T-cell (primary cell): ENCODE measurements at regions not wholly inside any gene's neighbourhood (a gene's known extent, or its start where the extent isn't known, plus 50 kb on each side); places are given as distances from the start of the nearest gene placed in this dataset.

Experiments used
- ATAC-seq, 4 experiments: fragments of 200-7000 bp in 3 of 4; fragments of 150-1000 bp in 1 of 4; cut with Tn5 transposase; replicated peaks in 1 of 4; 1 replicate in 3 of 4; 2 replicates in 1 of 4; pipeline ENCODE4 v1.10.0; 2021; ENCODE audit warnings: moderate library complexity in 3 of 4, mild to moderate bottlenecking in 2 of 4, moderate number of reproducible peaks in 1 of 4
- CTCF ChIA-PET, 2 donors: fragments of 300-600 bp; sonication (Branson Sonifier 250); formaldehyde crosslinking; loops; one replicate each; lab custom pipeline; 2022; ENCODE audit warnings: antibody characterized with exemption in 2 of 2; lab: Charles Lee
- POLR2A ChIA-PET, 2 donors: fragments of 300-600 bp; sonication (Branson Sonifier 250); formaldehyde crosslinking; loops; one replicate each; lab custom pipeline; 2022; ENCODE audit warnings: antibody characterized with exemption in 2 of 2; lab: Charles Lee
- DNase-seq, 35 experiments: peaks; one replicate each; pipeline versions ENCODE4 v3.0.0 to v3.0.0-alpha.2; 2013 to 2023
- H3K27ac ChIP-seq: one replicate; pipeline ENCODE4 v1.5.1; 2013; ENCODE audit warnings: low read length
- H3K27me3 ChIP-seq, 2 experiments: replicated peaks in 1 of 2; 1 replicate in 1 of 2; 2 replicates in 1 of 2; pipeline versions ENCODE4 v1.6.1 to v1.7.0; 2013; ENCODE audit warnings: low read length in 1 of 2, mixed read lengths in 1 of 2; ENCODE audit not compliant: control insufficient read depth in 2 of 2, insufficient read depth in 2 of 2; ENCODE audit errors: extremely low read depth in 1 of 2
- H3K36me3 ChIP-seq, 2 donors: 1 replicate in 1 of 2; 2 replicates in 1 of 2; pipeline versions ENCODE4 v1.6.1 to v1.7.0; 2013; ENCODE audit warnings: low read length in 1 of 2; ENCODE audit not compliant: control insufficient read depth in 2 of 2, insufficient read depth in 1 of 2; ENCODE audit errors: extremely low read depth in 1 of 2
- H3K4me1 ChIP-seq, 2 experiments: 1 replicate in 1 of 2; 2 replicates in 1 of 2; pipeline versions ENCODE4 v1.6.1 to v1.7.0; 2013; ENCODE audit warnings: low read length in 2 of 2, mixed read lengths in 1 of 2; ENCODE audit not compliant: insufficient read depth in 2 of 2, control insufficient read depth in 1 of 2; ENCODE audit errors: extremely low read depth in 1 of 2
- H3K4me3 ChIP-seq, 2 donors: 1 replicate in 1 of 2; 2 replicates in 1 of 2; pipeline versions ENCODE4 v1.5.1 to v1.7.0; 2013; ENCODE audit warnings: mild to moderate bottlenecking in 2 of 2, low read length in 1 of 2, moderate library complexity in 1 of 2; ENCODE audit not compliant: control insufficient read depth in 1 of 2; ENCODE audit errors: extremely low read depth in 1 of 2
- H3K9me3 ChIP-seq: 2 replicates; pipeline ENCODE4 v1.7.0; 2013
- H3K27ac Mint-ChIP-seq, 2 donors: one replicate each; pipeline ENCODE4 v1.8.0; 2020 to 2021; ENCODE audit warnings: mild to moderate bottlenecking in 2 of 2, mixed read lengths in 2 of 2
- H3K27me3 Mint-ChIP-seq, 2 donors: one replicate each; pipeline ENCODE4 v1.8.0; 2021 to 2022; ENCODE audit warnings: mixed read lengths in 2 of 2
- H3K36me3 Mint-ChIP-seq: one replicate; pipeline ENCODE4 v1.8.0; 2021; ENCODE audit warnings: mixed read lengths
- H3K4me1 Mint-ChIP-seq, 3 donors: one replicate each; pipeline ENCODE4 v1.8.0; 2020 to 2022; ENCODE audit warnings: mixed read lengths in 3 of 3, mild to moderate bottlenecking in 1 of 3
- H3K4me3 Mint-ChIP-seq, 3 donors: one replicate each; pipeline ENCODE4 v1.8.0; 2020 to 2022; ENCODE audit warnings: mild to moderate bottlenecking in 3 of 3, mixed read lengths in 3 of 3, moderate library complexity in 3 of 3
- H3K9me3 Mint-ChIP-seq, 3 donors: one replicate each; pipeline ENCODE4 v1.8.0; 2020 to 2022; ENCODE audit warnings: mixed read lengths in 3 of 3
- WGBS: methylation state at CpG from one replicate; pipeline ENCODE4 v1.1.5; 2013; ENCODE audit warnings: missing lambda C conversion rate; ENCODE audit not compliant: insufficient coverage; 5-methylcytosine and 5-hydroxymethylcytosine counted together

DNA sequence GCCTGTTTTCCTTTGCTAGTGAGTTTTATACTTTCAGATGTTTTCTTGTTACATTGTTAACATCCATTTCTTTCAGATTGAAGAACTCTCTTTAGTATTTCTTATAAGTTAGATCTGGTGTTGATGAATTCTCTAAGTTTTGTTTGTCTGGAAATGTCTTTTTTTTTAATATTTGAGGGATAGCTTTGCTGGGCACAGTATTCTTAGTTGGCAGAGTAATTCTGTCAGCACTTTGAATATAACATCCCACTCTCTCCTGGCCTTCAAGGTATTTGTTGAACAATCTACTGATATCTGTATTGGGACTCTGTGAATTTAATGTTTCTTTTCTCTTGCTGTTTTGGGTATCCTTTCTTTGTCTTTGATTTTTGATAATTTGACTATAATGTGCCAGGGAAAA lies 79.4 kb upstream of the UST start:
- DNase-seq (no peak), ATAC-seq (no peak)
- H3K9me3 Mint-ChIP-seq: peaks cover 8 to 36% (median 34%) of the 10 kb centered on the region in 3 donors
- no peaks in the 10 kb centered on the region for H3K4me1 ChIP-seq
- H3K9me3 ChIP-seq: no peaks in the 10 kb centered on the region
- no peak overlapping the region for H3K27ac Mint-ChIP-seq
- no peak overlapping the region for H3K4me3 ChIP-seq
- H3K4me1 Mint-ChIP-seq: peaks cover 0 to 2% (median 0%) of the 10 kb centered on the region in 3 donors
- no peaks in the 10 kb centered on the region for H3K36me3 ChIP-seq
- no peak overlapping the region for H3K4me3 Mint-ChIP-seq
- no peak overlapping the region for H3K27ac ChIP-seq
- POLR2A ChIA-PET: no interaction called here
- peaks cover 9% of the 10 kb centered on the region for H3K36me3 Mint-ChIP-seq
- peaks cover 0 to 10% of the 10 kb centered on the region in 2 experiments for H3K27me3 ChIP-seq
- CTCF ChIA-PET: no interaction called here
- no peaks in the 10 kb centered on the region for H3K27me3 Mint-ChIP-seq

DNA sequence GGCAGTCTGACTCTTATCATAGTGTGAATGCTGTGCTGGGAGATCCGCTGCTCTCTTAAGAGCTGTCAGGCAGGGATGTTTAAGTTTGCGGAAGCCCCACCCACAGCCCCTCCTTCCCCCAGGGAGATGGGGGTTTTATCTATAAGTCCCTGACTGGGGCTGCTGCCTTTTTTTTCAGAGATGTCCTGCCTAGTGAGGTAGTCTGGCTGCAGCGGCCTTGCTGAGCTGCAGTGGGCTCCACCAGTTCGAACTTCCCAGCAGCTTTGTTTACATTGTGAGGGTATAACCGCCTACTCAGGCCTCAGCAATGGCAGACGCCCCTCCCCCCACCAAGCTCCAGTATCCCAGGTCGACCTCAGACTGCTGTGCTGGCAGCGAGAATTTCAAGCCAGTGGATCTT lies 75.7 kb upstream of the UST start:
- DNase-seq: no peak
- H3K36me3 Mint-ChIP-seq: peaks cover 9% of the 10 kb centered on the region
- Histone ChIP-seq H3K27ac (no peak overlapping the region), H3K4me1 (no peaks in the 10 kb centered on the region), H3K27me3 (peaks cover 0 to 10% of the 10 kb centered on the region in 2 experiments), H3K4me3 (no peak overlapping the region), H3K36me3 (no peaks in the 10 kb centered on the region), H3K9me3 (peaks cover 3% of the 10 kb centered on the region)
- no peak overlapping the region for H3K27ac Mint-ChIP-seq
- H3K9me3 Mint-ChIP-seq: peaks cover 16 to 46% (median 30%) of the 10 kb centered on the region in 3 donors
- no peak for ATAC-seq
- WGBS: 83% methylated on average over 2 of the region's 8 CpGs
- ChIA-PET CTCF (no interaction called here), POLR2A (no interaction called here)
- peaks cover 0 to 2% (median 0%) of the 10 kb centered on the region in 3 donors for H3K4me1 Mint-ChIP-seq
- peaks cover 1 to 5% of the 10 kb centered on the region in 2 donors for H3K27me3 Mint-ChIP-seq
- no peak overlapping the region for H3K4me3 Mint-ChIP-seq

DNA sequence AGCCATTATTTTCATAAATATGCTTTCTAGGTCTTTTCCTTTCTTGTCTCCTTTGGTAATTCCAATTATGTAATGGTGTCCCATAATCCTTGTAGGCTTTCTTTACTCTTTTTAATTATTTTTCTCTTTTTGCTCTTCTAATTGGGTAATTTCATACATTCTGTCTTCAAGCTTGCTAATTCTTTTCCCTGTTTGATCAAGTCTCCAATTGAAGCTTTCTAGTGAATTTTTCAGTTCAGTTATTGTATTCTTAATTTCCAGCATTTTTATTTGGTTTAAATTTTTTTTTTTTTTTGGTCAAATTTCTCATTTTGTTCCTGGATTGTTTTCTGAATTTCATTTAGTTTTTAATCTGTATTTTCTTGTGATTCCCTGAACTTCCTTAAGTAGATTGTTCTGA lies 74.9 kb upstream of the UST start:
- Mint-ChIP-seq H3K9me3 (peaks cover 9 to 43% (median 23%) of the 10 kb centered on the region in 3 donors), H3K36me3 (peaks cover 6% of the 10 kb centered on the region), H3K27ac (no peak overlapping the region), H3K4me3 (no peak overlapping the region), H3K27me3 (peaks cover 5% of the 10 kb centered on the region in 2 donors), H3K4me1 (peaks cover 0 to 2% (median 0%) of the 10 kb centered on the region in 3 donors)
- H3K36me3 ChIP-seq: no peaks in the 10 kb centered on the region
- POLR2A ChIA-PET: no interaction called here
- peaks cover 3% of the 10 kb centered on the region for H3K9me3 ChIP-seq
- H3K4me1 ChIP-seq: no peaks in the 10 kb centered on the region
- H3K27ac ChIP-seq: no peak overlapping the region
- no peak for ATAC-seq
- no peak overlapping the region for H3K4me3 ChIP-seq
- peaks cover 0 to 10% of the 10 kb centered on the region in 2 experiments for H3K27me3 ChIP-seq
- CTCF ChIA-PET: interaction anchor here in 1 of 2 donors (0.7 kb wide), 1 partner anchor 1902 kb away, joined by 3 read pairs; no protein-coding TSS in a partner anchor
- DNase-seq: no peak

DNA sequence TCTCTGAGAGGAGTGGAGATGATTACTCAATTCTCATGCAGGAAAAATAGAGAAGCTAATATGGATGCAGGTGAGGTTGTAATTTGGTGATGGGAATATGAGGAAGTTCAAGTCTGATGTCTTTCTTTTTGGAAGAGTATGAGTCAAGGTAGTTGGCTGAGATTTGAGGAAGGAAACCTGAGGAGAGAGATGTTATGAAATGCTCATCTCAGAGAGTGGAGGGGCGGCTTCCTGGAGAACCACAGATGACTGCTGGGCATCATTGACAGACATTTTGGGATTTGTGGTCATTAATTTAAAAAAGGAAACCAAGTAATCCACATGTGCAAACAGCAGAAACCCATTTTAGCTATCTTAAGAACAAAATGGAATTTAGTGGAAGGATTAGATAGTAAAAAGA lies 72.5 kb upstream of the UST start:
- H3K27me3 Mint-ChIP-seq: peaks cover 14 to 20% of the 10 kb centered on the region in 2 donors
- no peaks in the 10 kb centered on the region for H3K36me3 Mint-ChIP-seq
- no CpG with 5 or more reads among the region's 1 CpG for WGBS
- H3K4me3 ChIP-seq: no peak overlapping the region
- H3K4me3 Mint-ChIP-seq: no peak overlapping the region
- H3K9me3 ChIP-seq: peaks cover 3% of the 10 kb centered on the region
- no peaks in the 10 kb centered on the region for H3K36me3 ChIP-seq
- H3K4me1 ChIP-seq: no peaks in the 10 kb centered on the region
- peaks cover 8 to 30% (median 10%) of the 10 kb centered on the region in 3 donors for H3K9me3 Mint-ChIP-seq
- H3K27me3 ChIP-seq: peaks cover 0 to 14% of the 10 kb centered on the region in 2 experiments
- ChIA-PET POLR2A (interaction anchor here in 1 of 2 donors (0.6 kb wide), 1 partner anchor 1277 kb away, joined by 3 read pairs; no protein-coding TSS in a partner anchor), CTCF (no interaction called here)
- H3K27ac Mint-ChIP-seq: no peak overlapping the region
- no peak for ATAC-seq
- DNase-seq: no peak
- no peak overlapping the region for H3K27ac ChIP-seq
- H3K4me1 Mint-ChIP-seq: peaks cover 0 to 2% (median 0%) of the 10 kb centered on the region in 3 donors

DNA sequence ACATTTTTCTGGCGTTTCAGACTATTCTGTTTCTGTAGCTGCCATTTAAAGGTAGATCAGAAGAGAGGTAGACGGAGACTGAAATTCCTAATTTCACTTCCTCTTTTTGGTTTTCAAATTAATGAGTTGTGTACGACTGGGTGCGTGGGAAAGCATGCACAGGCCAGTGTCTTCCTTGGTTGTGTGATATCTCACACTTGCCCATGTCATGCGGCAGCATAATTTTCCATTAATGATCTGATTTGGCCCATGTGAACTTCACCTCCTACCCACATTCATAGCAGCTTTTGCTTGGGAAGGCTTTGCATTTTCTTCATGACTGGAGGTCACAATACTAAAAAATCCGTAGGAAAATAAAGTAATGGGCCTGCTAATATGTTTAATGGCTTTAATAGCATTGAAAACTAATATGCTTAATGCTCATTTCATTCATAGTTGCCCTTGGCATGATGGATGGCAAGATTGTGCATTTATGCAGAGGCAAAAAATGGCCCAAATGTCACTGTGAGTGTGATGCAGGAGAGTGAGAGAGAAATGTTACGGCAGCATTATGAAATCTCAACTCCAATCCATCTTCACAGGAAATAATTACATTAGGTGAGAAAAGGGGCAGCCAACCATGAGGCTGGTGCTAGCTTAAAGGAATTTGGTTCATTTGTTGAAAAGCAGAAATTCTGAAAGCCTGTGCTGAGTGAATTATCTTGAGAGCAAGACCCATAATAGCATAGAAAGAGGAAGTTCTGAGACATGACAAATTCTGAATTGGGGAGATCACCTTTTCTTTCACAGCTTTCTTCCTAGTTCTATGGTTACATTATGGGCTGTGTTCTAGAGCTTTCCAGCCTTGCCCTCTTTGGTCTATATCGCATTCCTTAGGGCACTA lies 69.0 kb upstream of the UST start:
- Histone ChIP-seq H3K27me3 (peaks cover 0 to 10% of the 10 kb centered on the region in 2 experiments), H3K27ac (no peak overlapping the region), H3K4me1 (no peaks in the 10 kb centered on the region), H3K4me3 (no peak overlapping the region), H3K9me3 (no peaks in the 10 kb centered on the region), H3K36me3 (no peaks in the 10 kb centered on the region)
- DNase-seq: no peak
- Mint-ChIP-seq H3K4me3 (no peak overlapping the region), H3K27ac (no peak overlapping the region), H3K4me1 (peaks cover 0 to 1% (median 1%) of the 10 kb centered on the region in 3 donors), H3K27me3 (peaks cover 19 to 25% of the 10 kb centered on the region in 2 donors), H3K9me3 (peaks cover 3 to 16% (median 8%) of the 10 kb centered on the region in 3 donors), H3K36me3 (no peaks in the 10 kb centered on the region)
- WGBS: no CpG with 5 or more reads among the region's 8 CpGs
- ATAC-seq: no peak
- ChIA-PET POLR2A (no interaction called here), CTCF (no interaction called here)

DNA sequence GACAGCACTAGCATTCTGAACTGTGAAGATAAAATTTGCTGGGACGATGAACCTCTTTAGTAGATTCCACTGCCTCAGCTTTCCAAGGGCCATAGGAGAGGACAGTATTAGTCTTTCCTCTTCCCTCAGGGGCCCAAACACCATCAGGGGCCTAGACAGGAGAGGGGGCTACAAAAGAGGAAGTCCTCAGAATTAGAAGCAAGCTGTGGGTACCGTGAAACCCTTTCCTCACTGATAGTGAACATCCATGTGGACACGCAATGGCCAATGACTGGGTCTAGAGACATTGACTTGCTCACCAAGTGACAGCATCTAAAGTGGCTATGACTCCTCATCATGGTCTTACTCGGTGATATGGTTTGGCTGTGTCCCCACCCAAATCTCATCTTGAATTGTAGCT lies 68.1 kb upstream of the UST start:
- CTCF ChIA-PET: no interaction called here
- H3K36me3 Mint-ChIP-seq: no peaks in the 10 kb centered on the region
- Histone ChIP-seq H3K9me3 (no peaks in the 10 kb centered on the region), H3K27me3 (peaks cover 0 to 10% of the 10 kb centered on the region in 2 experiments), H3K27ac (no peak overlapping the region), H3K36me3 (no peaks in the 10 kb centered on the region), H3K4me3 (no peak overlapping the region), H3K4me1 (no peaks in the 10 kb centered on the region)
- H3K9me3 Mint-ChIP-seq: peaks cover 0 to 7% (median 3%) of the 10 kb centered on the region in 3 donors
- no peak overlapping the region for H3K27ac Mint-ChIP-seq
- 86% methylated on average over 2 of the region's 4 CpGs for whole genome bisulfite sequencing
- no peak overlapping the region for H3K4me3 Mint-ChIP-seq
- peaks cover 0 to 6% (median 5%) of the 10 kb centered on the region in 3 donors for H3K4me1 Mint-ChIP-seq
- peaks cover 19 to 25% of the 10 kb centered on the region in 2 donors for H3K27me3 Mint-ChIP-seq
- ATAC-seq (no peak), DNase-seq (no peak)
- POLR2A ChIA-PET: no interaction called here
